Parathyroid adenoma (tissue), 2 donors: ENCODE measurements at regions not wholly inside any gene's neighbourhood (a gene's known extent, or its start where the extent isn't known, plus 50 kb on each side); places are given as distances from the start of the nearest gene placed in this dataset.

Source experiments
- H2AFZ ChIP-seq: fragments of 300-600 bp; sonication (generic); one replicate; pipeline ENCODE4 v1.7.0; 2017; ENCODE audit warnings: antibody characterized with exemption, mild to moderate bottlenecking
- H3K27ac ChIP-seq: fragments of 300-600 bp; sonication (generic); one replicate; pipeline ENCODE4 v1.7.0; 2017
- H3K27me3 ChIP-seq: fragments of 300-600 bp; sonication (generic); one replicate; pipeline ENCODE4 v1.7.0; 2017; ENCODE audit warnings: low read length; ENCODE audit not compliant: control insufficient read depth, insufficient read depth
- H3K36me3 ChIP-seq: fragments of 300-600 bp; sonication (generic); one replicate; pipeline ENCODE4 v1.7.0; 2017; ENCODE audit warnings: low read length; ENCODE audit not compliant: control insufficient read depth, insufficient read depth
- H3K4me1 ChIP-seq: fragments of 300-600 bp; sonication (generic); one replicate; pipeline ENCODE4 v1.7.0; 2017; ENCODE audit warnings: control low read depth
- H3K4me2 ChIP-seq: fragments of 300-600 bp; sonication (generic); one replicate; pipeline ENCODE4 v1.7.0; 2017; ENCODE audit warnings: low read length
- H3K4me3 ChIP-seq: fragments of 300-600 bp; sonication (generic); one replicate; pipeline ENCODE4 v1.7.0; 2017; ENCODE audit warnings: low read depth, low read length
- H3K79me2 ChIP-seq: fragments of 300-600 bp; sonication (generic); one replicate; pipeline ENCODE4 v1.7.0; 2017; ENCODE audit warnings: control low read depth
- H3K9ac ChIP-seq: fragments of 300-600 bp; sonication (generic); one replicate; pipeline ENCODE4 v1.7.0; 2017; ENCODE audit warnings: mild to moderate bottlenecking
- H3K9me3 ChIP-seq: fragments of 300-600 bp; sonication (generic); one replicate; pipeline ENCODE4 v1.7.0; 2017; ENCODE audit warnings: low read length; ENCODE audit not compliant: control insufficient read depth
- TF ChIP-seq, protein P1 (sequence below): fragments of 300-600 bp; sonication (generic); IDR thresholded peaks from one replicate; pipeline ENCODE4 v1.7.0; 2017; ENCODE audit warnings: antibody characterized with exemption, mild to moderate bottlenecking
- donor health status: primary hyperparathyroidism.

DNA sequence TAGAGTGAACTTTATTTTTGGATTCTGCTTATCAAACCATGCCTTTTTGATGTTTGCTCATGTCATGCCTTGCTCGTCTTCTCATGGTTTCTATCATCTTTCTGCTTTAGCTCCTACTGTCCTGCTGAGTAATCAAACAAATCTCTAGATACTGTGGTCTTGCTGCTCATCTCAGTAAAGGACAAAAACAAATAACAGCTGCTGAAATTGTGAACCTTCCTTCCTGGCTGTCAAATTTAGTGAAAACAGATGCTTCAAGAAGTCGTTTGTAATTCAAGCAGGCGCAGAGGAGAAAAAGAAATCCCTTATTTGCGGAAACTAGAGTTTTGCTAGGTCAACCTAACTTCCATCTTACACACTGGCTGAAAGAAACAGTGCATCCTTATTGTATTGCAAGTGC is 616.1 kb upstream of the ALCAM start:
- H3K79me2 ChIP-seq = no peaks in the 10 kb centered on the region

DNA sequence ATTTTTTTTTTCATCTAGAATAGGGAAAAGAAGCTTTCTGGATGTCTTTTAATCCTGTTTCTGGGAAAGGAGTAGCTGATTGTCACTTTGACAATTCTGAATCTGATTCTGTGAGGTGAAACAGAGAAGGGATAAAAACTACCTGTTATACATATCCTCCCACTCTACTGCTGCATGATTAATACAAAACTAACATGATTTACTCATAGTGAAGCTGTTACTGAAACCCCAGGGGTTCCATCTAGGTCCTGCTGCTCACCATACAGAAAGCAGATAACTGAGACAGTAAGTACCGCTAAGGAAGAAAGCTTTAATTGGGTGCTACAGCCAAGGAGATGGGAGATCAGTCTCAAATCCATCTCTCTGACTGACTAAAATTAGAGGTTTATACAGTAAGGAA is 610.9 kb upstream of the ALCAM start:
- Histone ChIP-seq H3K9ac (no peak overlapping the region), H3K4me2 (no peak overlapping the region), H3K36me3 (no peaks in the 10 kb centered on the region), H3K4me1 (peaks cover 27% of the 10 kb centered on the region), H3K27ac (no peak overlapping the region), H3K4me3 (no peak overlapping the region), H3K79me2 (no peaks in the 10 kb centered on the region), H3K27me3 (no peaks in the 10 kb centered on the region), H3K9me3 (no peaks in the 10 kb centered on the region), H2AFZ (peak overlapping the region; percentile 2)
- TF ChIP-seq, protein P1, sequence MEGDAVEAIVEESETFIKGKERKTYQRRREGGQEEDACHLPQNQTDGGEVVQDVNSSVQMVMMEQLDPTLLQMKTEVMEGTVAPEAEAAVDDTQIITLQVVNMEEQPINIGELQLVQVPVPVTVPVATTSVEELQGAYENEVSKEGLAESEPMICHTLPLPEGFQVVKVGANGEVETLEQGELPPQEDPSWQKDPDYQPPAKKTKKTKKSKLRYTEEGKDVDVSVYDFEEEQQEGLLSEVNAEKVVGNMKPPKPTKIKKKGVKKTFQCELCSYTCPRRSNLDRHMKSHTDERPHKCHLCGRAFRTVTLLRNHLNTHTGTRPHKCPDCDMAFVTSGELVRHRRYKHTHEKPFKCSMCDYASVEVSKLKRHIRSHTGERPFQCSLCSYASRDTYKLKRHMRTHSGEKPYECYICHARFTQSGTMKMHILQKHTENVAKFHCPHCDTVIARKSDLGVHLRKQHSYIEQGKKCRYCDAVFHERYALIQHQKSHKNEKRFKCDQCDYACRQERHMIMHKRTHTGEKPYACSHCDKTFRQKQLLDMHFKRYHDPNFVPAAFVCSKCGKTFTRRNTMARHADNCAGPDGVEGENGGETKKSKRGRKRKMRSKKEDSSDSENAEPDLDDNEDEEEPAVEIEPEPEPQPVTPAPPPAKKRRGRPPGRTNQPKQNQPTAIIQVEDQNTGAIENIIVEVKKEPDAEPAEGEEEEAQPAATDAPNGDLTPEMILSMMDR = no peak

More for the DNA sequence above, 616.1 kb upstream of the ALCAM start:
- H2AFZ ChIP-seq = no peak overlapping the region
- no peak overlapping the region for H3K9ac ChIP-seq
- H3K9me3 ChIP-seq = no peaks in the 10 kb centered on the region
- peak overlapping the region; percentile 47 for H3K4me2 ChIP-seq
- H3K27me3 ChIP-seq = no peaks in the 10 kb centered on the region
- H3K4me1 ChIP-seq = peaks cover 41% of the 10 kb centered on the region
- peak overlapping the region; percentile 87 for H3K27ac ChIP-seq
- no peaks in the 10 kb centered on the region for H3K36me3 ChIP-seq
- peak overlapping the region; percentile 14 for H3K4me3 ChIP-seq
- TF ChIP-seq, protein P1 = no peak

DNA sequence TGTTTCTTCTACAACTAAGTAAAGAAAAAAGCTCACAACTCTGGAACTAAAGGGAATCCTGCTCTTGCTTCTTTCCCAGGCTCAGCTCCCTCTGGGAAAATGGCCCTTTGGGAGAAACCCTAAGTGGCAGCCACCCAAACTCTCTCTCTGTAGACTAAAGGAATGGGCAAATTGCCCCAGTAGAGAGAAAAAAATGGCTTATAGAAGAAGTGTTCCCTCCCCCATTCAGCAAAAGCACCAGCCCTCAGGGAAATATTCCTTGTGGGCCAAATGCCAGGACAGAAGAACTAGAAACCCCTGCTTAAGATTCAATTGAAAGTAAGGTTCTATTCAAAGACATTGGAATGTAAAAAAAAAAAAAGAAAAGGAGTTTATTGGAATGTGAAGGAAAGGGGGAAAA is 603.7 kb upstream of the ALCAM start:
- H3K27ac ChIP-seq = no peak overlapping the region
- H3K27me3 ChIP-seq = no peaks in the 10 kb centered on the region
- no peaks in the 10 kb centered on the region for H3K36me3 ChIP-seq
- no peaks in the 10 kb centered on the region for H3K9me3 ChIP-seq
- peaks cover 14% of the 10 kb centered on the region for H3K4me1 ChIP-seq
- no peak overlapping the region for H3K4me3 ChIP-seq
- TF ChIP-seq, protein P1 = no peak
- H3K9ac ChIP-seq = no peak overlapping the region
- H2AFZ ChIP-seq = peak overlapping the region; percentile 65
- no peaks in the 10 kb centered on the region for H3K79me2 ChIP-seq
- H3K4me2 ChIP-seq = no peak overlapping the region

DNA sequence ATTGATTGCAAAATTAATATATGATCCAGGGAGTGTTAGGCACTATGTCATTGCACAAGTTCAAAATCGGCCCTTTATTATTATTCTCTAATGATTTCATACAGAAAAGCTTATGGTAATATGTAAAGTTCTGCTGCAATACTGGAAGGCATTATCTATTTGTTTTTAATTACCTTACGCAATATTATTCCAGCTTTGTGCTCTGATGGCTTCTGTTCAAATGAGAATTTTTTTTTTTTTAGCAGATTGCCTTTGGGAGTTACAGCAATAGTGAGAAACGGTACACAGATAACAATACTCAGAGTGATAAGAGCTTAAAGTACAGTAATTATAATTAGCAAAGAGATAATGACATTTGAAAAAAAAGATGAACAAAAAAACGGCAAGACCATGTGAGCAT is 602.2 kb upstream of the ALCAM start:
- Histone ChIP-seq H3K4me3 (no peak overlapping the region), H3K9me3 (no peaks in the 10 kb centered on the region), H3K36me3 (no peaks in the 10 kb centered on the region), H3K27me3 (no peaks in the 10 kb centered on the region), H3K79me2 (no peaks in the 10 kb centered on the region), H3K9ac (no peak overlapping the region), H3K4me1 (peaks cover 14% of the 10 kb centered on the region), H2AFZ (no peak overlapping the region), H3K27ac (no peak overlapping the region), H3K4me2 (no peak overlapping the region)
- TF ChIP-seq, protein P1 = no peak

DNA sequence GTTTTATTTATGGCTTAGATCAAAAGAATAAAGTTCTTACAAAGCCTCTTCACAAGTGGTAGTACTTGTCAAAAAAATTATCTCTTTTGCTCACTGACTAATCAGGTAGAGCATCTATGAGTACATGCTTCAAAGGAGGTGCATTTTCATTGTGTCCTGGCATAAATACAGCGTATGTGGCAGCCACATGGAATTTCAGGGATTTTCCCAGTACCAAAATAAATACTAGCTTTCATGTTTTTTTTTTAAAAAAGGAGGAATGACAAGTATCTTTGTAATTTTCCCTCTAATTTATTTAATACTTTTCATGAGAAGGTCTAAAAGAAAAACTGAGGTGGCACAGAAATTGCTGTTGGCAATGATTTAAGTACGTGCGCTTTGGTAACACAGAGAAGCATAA is 597.8 kb upstream of the ALCAM start:
- no peaks in the 10 kb centered on the region for H3K9me3 ChIP-seq
- TF ChIP-seq, protein P1 = no peak

More for the DNA sequence above, 597.8 kb upstream of the ALCAM start:
- H3K9ac ChIP-seq = no peak overlapping the region
- no peaks in the 10 kb centered on the region for H3K27me3 ChIP-seq
- H2AFZ ChIP-seq = peak overlapping the region; percentile 55
- H3K4me1 ChIP-seq = peaks cover 11% of the 10 kb centered on the region
- H3K4me2 ChIP-seq = no peak overlapping the region
- no peaks in the 10 kb centered on the region for H3K79me2 ChIP-seq
- no peak overlapping the region for H3K4me3 ChIP-seq
- no peaks in the 10 kb centered on the region for H3K36me3 ChIP-seq
- H3K27ac ChIP-seq = no peak overlapping the region
